Epithelial cell of esophagus (primary cell): ENCODE measurements at regions not wholly inside any gene's neighbourhood (a gene's known extent, or its start where the extent isn't known, plus 50 kb on each side); places are given as distances from the start of the nearest gene placed in this dataset.

Experiments used
- DNase-seq: peaks from one replicate; pipeline ENCODE4 v3.0.0; 2010; ENCODE audit warnings: low read depth
- H3K4me3 ChIP-seq: 2 replicates; pipeline ENCODE4 v1.5.1; 2011; ENCODE audit warnings: mild to moderate bottlenecking, low read length, control low read depth
- CTCF ChIP-seq: IDR thresholded peaks from 2 replicates; pipeline ENCODE4 v1.5.1; 2011; ENCODE audit warnings: low read depth, mild to moderate bottlenecking, low read length, control low read depth, inconsistent platforms; ENCODE audit not compliant: insufficient read depth; ENCODE audit errors: missing control alignments

GRCh38 chr3:25094932-25095685 is 333.0 kb upstream of the RARB start:
- H3K4me3 ChIP-seq: no peak overlapping the region
- TF ChIP-seq CTCF: no peak
- DNase-seq: no peak

- no peak overlapping the region for H3K4me3 ChIP-seq
- peak; percentile 2 for DNase-seq
- no peak for TF ChIP-seq CTCF
Observed at GRCh38 chr3:25096536-25096935, 331.5 kb upstream of the RARB start.

GRCh38 chr3:25097023-25097422 is 331.0 kb upstream of the RARB start:
- no peak for TF ChIP-seq CTCF
- H3K4me3 ChIP-seq: no peak overlapping the region
- DNase-seq: no peak

- DNase-seq: no peak
- TF ChIP-seq CTCF: no peak
- no peak overlapping the region for H3K4me3 ChIP-seq
Observed at GRCh38 chr3:25099666-25100065, 328.4 kb upstream of the RARB start.

GRCh38 chr3:25103391-25103790 is 324.7 kb upstream of the RARB start:
- no peak for TF ChIP-seq CTCF
- no peak for DNase-seq
- H3K4me3 ChIP-seq: no peak overlapping the region

- no peak for TF ChIP-seq CTCF
- peak; percentile 56 for DNase-seq
Observed at GRCh38 chr3:25107918-25108617, 320.0 kb upstream of the RARB start.

GRCh38 chr3:25110642-25111041 is 317.4 kb upstream of the RARB start:
- no peak for DNase-seq
- TF ChIP-seq CTCF: no peak
- H3K4me3 ChIP-seq: no peak overlapping the region

More at GRCh38 chr3:25107918-25108617, 320.0 kb upstream of the RARB start:
- H3K4me3 ChIP-seq: no peak overlapping the region
